ENCODE measurements at regions not wholly inside any gene's neighbourhood (a gene's known extent, or its start where the extent isn't known, plus 50 kb on each side); places are given as distances from the start of the nearest gene placed in this dataset.
"Not testable (repeated sequence)": the region's sequence is repeated elsewhere in the genome, so short reads cannot be mapped to it uniquely, and the experiment has no call there.

DNA sequence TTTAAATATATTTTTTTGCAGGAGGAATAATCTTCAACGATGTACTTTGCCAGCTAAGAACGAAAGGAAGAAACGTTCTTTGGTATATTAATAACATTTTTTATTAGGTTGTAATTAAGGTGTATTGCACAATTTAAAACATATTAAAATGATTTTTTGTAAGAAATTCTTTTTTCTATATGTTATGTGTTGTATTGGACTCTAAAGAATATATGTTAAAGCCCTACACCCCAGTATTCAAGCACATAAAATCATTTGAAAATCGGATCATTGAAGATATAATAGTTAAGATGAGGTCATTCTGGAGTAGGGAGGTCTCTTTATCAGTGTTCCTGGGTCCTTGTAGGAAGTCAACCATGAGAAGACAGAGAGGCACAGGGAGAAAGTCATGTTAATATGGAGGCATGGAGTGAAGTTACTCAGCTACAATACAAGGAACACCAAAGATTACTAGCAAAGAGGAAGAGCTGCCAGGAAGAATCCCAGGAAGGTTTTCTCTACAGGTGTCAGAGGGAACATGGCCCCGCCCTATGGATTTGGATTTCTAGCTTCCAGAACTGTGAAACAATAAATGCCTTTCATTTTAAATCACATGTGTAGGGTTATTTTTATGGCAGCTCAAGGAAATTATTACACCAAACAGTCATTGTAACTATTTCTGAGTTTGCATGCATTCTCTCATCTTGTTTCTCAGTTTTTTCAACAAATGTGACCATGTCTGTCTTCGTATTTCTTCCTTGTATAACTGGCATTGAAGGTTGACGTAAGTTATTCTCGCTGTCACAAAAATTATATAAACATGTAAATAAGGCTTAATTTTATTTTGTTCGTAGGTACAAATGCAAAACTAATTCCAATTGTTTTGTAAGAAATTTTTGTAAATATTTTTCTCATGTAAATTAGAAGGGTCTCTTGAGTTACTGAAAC, 75.4 kb upstream of the VPREB1 start:
- no peak for DNase-seq

DNA sequence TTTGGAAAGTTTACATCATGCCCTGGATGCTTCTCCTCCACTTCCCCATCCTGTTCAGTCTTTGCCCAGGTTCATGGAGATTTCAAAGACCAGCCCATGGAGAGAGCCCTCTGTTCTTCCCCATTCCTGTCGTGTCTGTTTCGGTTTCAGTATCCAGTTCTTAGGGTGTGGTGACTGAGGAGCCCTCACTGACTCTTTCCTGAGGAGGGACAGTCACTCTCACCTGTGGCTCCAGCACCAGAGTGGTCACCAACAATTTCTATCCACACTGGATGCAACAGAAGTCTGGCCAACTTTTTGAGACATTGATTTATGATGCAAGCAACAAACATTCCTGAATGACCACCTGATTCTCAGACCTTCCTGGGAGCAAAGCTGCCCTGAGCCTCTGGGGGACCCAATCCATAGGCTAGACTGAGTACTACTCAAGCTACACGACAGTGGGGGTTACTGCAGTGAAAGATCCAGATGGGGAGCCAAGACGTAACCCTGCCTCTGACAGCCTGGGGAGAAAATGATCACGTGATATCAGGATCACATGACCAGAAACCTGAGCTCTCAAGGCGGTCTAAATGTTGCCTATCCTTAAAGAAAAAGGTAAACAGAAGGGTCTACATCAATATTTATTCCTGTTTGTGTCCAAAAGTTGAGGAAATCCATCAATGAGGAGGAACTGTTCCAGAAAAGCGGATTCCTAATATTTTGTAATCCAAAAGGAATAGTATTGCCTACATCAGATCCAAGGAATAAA, 76.2 kb upstream of the VPREB1 start:
- no peak for DNase-seq

DNA sequence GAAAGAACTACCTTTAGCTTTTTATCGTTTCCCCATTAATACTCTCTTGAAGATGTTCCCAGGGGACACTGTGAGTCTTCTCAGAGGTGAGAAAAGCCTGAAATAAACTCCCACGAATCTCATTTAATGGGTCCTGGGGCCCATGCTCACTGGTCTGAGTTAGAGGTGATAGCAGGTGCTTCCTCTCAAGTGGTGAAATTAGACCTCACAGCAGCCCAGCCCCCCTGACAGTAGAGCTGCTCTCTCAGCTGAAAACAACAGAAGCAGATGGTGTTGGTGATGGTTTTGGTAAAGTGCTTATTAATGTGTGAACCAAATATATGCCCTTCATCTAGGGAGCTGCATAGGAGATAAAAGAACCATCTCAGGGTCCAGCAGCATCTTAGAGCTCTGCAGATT, 76.8 kb upstream of the VPREB1 start:
- DNase-seq = no peak

DNA sequence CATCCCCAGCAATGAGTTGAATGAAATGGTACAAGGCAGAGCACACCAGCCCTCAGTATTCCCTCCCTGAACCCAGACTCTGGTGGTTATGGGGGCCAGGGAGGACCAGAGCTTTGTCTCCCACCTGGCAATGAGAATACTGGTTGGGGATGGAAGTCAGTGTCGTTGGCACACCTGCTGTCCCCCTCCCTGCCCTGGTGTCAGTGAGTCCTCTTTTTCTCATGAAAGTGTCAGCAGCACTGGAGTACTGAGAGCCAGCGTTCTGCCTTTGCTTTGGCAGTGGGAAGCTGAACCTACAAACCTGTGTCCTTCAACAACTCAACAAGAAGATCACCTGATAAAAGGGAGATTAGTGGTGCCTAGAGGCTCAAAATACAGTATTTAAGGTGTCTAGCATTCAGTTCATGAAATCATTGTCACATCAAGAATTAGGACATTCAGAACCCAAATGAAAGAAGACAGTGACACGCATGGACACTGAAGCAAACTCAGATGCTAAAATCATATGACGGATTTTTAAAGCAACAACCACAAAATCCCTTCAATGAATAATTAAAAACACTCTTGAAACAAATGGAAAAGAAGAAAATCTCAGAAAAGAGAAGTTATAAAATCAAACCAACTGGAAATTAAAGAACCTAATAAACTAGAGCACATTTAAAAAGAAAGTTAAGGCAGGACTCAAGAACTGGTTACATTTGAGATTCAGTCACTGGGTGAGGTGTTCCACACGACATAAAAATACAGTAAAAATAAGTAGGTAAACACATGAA, 77.5 kb upstream of the VPREB1 start:
- no peak for DNase-seq

DNA sequence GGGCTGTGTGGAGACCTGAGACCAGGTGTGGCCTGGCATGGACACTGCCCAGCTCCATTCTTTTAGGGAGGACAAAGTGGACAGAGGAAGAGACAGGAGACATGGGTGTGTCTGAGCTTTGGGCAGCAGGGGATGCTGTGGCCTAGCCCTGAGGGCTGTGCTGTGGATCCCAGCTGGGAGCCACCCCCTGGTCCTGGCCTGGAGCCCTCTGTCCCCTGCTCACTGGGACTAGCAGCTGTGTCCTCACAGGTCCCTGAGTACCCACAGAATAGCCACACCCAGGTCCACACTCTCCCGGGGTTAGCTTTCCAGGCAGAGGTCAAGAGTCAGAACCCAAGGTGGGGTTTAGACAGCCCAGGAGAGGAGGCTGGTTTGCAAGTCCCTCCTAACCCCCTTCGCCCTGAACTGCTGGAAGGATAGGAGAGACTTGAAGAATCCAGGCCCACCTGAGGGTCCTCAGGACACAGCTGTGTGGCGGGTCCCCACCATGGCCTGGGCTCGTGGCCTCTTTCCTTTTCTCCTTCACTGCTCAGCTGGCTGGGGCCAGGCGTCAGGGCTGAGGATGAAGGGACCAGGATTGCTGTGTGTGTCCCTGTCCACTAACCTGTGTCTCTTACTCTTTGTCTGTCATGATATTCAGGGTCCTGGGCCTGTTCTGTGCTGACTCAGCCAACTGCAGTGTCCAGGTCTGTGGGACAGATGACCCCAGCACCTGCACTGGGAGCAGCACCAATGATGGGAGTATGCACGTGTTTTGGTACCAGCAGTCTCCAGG, 78.5 kb upstream of the VPREB1 start:
- DNase-seq = no peak

DNA sequence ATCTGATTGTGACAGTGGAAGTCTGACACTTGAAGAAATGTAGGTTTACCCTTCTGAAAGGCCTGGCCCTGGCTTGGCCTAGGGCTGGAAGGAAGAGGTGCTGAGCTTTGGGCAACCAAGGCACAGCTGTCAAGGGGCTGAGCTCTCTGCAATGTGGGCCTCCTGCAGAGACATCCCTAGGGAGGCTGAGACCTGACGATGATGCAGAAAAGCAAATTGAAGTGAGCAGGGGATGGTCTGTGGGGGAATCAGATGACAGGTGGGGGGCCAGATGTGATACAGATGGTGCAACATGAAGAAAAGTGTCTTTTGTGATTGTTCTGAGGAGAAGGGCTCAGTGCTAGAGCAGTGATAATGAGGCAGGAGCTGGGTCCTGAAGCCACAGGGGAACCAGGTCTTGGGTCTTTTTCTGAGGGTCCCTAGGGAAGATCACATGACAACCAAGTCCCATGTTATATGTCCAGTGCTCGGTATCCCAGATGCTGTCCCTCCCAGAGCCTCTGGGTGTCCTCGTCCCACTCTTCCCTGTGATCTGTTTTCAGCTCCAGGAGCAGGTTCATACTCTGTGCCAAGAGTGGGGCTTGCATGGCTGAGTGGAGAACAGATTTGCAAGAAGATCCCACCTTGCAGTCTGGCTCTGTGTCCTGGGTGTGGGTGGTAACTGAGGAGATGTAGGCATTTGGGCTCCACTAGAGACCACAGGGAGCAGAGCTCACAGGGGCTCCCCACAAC, 79.9 kb upstream of the VPREB1 start:
- DNase-seq = no peak

DNA sequence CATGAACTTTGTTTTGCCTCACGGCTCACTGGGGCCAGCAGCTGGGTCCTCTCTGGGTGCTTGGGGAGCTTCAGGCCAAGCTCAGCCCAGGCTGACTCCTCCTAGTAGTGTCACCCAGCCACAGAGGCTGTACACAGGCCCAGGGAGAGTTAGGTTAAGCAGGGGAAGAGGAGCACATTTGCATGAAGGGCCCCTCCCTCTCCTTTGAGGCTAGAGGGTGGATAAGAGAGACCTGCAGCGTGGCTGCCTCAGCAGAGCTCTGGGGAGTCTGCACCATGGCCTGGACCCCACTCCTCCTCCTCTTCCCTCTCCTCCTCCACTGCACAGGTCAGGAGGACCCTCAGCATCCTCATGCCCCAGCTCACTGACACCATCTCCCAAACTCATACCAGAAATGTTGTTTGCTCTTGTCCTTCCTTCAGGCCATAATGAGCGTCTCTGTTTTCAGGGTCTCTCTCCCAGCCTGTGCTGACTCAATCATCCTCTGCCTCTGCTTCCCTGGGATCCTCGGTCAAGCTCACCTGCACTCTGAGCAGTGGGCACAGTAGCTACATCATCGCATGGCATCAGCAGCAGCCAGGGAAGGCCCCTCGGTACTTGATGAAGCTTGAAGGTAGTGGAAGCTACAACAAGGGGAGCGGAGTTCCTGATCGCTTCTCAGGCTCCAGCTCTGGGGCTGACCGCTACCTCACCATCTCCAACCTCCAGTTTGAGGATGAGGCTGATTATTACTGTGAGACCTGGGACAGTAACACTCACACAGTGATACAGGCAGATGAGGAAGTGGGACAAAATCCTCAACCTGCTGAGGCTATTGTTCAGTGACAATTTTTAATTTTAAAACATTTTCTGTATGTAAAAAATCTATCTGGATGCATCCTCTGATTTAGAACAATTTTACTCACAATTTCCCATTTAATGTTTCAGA, 82.4 kb upstream of the VPREB1 start:
- no peak for DNase-seq

DNA sequence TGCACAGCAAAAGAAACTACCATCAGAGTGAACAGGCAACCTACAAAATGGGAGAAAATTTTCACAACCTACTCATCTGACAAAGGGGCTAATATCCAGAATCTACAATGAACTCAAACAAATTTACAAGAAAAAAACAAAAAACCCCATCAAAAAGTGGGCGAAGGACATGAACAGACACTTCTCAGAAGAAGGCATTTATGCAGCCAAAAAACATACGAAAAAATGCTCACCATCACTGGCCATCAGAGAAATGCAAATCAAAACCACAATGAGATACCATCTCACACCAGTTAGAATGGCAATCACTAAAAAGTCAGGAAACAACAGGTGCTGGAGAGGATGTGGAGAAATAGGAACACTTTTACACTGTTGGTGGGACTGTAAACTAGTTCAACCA, 83.8 kb upstream of the VPREB1 start:
- DNase-seq = not testable (repeated sequence)

DNA sequence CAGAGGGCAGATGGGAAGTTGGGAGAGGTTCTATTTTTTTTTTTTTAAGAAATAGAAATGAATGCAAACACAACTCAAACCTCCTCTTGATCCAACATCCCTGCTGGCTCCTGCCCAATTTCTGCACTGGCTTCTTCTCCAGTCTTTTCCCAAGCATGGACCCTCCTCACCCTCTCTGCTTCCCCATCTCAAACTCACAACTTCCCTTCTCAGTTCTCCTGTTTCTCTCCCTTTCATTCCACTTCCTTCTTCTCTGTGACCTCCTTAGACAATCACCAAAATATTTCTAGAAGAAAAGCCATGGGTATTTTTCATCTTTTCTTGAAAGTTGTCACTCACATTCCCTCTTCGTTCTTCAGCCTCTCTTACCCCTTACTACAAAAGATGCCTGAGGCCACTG, 85.2 kb upstream of the VPREB1 start:
- no peak for DNase-seq

DNA sequence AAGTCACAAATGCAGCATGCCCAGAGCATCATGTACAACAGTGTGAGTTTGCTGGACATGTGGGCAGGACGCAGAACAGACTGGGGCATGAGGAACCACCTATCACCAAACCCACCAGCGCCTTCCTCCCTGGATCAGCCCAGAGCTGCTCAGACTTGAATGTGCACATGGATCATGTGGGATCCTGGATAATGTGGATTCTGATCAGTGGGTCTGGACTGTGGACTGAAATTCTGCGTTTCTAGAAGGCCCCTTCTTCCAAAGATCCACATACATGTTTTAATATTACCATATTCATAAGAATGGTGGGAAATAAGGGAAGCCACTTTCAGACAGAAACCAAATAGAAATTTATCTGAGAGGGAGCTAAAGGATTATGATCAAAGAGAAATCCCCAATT, 85.6 kb upstream of the VPREB1 start:
- DNase-seq = no peak

DNA sequence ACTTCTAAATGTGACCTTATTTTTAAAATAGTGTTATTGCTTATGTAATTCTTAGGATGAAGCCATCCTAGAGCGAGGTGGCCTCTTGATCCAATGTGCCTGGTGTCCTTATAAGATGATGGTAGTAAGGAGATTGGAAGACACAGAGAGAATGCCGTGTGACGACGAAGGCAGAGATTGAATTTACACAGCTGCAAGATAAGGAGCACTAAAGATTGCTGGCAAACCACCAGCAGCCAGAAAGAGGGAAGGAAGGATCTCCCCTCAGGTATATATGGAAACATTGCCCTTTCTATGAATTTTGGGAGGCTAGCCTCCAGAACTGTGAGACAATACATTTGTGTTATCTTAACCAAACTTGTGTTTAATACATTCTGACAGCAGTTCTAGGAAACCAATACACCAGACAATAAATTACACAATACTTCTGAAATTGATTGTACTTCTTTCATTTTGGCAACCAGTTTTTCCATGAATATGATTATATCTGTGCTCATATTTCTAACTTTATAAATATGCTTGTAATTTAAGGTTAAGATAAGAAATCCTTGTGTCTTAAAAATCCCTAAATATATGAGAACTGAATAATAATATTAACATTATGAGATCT, 86.3 kb upstream of the VPREB1 start:
- no peak for DNase-seq

DNA sequence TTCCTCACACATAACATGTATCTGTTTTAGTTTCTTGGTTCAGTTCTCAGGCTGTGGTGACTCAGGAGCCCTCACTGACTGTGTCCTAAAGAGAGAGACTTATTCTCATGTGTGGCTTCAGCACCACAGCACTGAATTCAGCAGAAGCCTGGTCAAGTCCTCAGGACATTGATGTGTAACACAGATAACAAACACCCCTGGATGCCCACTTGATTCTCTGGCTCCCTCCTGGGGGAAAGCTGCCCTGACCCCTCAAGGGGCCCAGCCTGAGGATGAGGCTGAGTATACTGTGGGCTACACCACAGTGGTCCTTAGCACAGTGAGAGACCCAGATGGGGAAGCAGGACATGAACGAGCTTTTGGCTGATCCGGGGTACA, 87.2 kb upstream of the VPREB1 start:
- no peak for DNase-seq

DNA sequence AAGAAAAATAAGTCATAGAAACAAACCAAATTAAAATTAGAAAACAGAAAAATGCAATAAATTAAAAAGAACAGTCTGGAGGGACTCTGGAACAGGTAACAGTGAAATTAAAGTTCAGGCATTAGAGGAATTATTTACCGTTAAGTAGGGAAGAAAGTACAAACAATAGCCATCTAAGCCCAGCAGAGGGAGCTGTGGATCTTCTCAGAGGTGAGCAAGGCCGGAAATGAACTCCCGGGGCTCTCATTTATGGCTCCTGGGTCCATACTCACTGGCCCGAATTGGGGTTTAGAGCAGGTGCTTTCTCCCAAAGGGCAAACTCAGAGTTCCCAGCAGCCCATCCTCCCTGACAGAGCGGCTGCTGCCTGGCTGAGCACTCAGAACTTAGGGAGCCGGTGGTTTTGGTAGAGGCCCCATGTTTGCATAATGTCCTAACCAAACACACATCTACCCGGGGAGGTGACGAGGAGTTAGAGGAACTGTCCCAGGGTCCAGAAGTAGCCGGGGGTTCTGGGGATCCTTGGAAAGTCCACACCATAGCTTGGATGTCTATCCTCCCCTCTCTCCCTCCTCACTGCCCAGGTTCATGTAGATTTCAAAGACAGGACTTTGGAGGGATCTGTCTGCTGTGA, 87.8 kb upstream of the VPREB1 start:
- peak; percentile 76 to 78 for DNase-seq

DNA sequence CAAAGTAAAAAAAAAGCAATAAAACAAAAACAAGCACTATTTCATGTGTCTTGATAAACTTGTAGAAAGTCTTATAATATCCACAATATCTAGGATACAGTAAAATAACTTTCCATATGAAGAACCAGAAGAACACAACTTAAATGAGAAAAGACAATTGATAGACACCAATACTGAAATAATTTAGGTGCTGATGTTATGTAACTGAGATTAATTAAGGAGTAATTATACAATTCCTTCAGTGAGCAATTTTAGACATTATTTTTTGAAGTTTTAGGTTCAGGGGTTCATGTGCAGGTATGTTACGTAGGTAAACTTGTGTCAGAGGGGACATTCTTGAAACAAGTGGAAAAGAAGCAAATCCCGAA, 88.3 kb upstream of the VPREB1 start:
- DNase-seq = no peak

DNA sequence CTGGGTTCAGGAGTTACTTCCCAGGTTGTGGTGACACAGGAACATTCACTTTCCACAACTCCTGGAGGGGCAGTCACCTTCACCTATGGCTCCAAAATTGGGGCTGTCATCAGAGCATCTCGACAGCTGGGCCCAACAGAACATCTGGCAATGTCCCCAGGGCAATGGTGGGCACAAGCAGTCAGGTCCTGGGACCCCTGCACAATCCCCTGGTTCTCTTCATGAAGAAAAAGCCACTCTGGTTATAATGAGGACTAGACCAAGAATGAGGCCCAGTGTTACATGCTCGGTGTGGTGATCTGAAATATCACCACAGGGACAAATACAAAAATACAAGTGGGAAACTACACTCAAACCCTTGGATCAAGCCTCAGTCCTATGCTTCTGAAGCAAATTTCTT, 89.0 kb upstream of the VPREB1 start:
- DNase-seq = no peak

DNA sequence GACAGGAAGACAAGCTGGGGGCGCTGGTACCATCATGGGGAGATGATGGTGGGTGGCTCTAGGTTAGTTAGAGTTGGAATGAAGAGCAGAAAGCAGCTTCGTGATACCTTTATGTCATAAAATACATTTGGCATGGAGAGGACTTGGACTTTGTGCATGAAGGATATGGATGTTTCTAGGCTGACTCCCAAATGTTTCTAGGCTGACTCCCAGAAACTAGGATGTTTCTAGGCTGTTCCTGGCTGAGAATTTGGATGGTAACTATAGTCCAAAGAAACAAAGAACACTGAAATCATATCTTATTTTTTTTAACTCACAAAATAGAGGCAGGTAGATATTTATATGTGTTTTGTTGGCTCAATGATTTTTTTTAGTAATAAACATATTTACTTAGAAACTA, 89.4 kb upstream of the VPREB1 start:
- no peak for DNase-seq

DNA sequence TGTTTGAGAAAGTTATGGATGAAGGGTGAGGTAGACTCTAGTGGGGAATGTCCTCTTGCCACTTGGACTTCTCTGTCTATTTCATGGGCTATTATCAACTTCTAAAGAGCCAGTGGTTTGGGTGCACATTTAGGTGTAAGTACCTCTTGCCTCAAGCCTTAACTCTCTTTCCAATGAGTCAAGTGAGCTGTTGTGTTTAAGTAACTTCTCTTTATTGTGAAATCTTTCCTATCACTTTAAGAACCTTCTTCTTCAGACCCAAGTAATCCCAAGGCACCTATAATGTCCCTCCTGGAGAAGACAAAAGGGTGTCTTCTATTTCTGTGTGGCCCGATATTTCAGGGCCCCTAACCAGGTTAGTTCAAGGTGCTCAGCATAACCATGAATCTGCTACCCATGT, 90.5 kb upstream of the VPREB1 start:
- DNase-seq = no peak

DNA sequence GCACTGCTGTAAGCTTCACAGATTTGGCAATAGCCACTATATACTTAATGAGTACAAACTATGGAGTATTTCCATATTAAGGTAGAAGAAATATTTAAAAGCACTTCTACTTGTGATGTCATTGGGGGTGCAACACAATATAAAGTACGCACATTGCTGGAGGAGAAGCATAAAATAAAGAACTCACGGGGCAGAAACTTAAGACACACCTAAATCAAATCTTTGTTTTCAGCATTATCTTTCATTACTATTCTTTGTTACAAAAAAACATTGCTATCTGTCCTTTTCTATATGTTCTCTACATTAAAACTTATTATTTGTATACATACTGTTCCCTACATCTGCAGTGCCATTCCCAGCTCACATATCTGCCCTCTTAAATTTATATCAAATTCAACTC, 93.3 kb upstream of the VPREB1 start:
- DNase-seq = no peak

DNA sequence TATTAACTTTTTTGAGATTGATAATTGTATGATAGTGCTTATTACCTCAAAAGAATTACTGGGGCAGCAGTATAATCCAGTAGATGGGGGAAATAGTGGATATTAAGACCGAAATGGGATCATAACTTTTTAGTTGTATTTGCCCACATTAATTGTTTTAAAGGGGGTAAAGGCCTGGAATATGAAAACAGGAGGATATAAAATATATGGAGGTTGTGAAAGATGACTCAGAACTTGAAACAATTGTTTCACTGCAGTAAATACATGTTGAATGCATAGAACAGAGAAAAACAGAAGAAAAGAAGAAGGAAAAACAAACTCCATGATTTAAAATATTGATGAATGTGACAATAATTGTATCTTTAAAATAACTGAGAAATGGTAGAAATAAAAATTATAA, 94.1 kb upstream of the VPREB1 start:
- DNase-seq = no peak

DNA sequence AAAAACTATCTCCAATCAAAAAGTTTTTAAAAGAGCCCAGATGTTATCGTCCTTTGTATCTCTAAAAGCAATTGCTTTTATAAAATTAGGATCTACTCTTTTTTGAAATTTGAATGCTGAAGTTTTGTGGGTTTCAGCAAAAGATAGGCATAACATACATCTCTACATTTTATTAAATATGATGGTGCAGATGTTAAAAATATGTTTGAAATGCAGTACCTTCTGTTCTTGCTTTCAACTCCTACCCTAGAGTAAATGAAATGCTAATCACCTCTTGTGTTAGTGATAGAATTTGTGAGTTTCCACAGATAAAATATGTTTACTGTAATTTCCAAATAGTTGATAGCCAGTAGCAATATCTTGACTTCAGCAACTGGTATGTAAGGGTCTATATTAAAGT, 95.7 kb upstream of the VPREB1 start:
- DNase-seq = no peak

All from Kasumi-1 (cell line).